CD14-positive monocyte (primary cell): ENCODE measurements at regions not wholly inside any gene's neighbourhood (a gene's known extent, or its start where the extent isn't known, plus 50 kb on each side); places are given as distances from the start of the nearest gene placed in this dataset.

Experiments
- DNase-seq, 3 donors: peaks; one replicate each; pipeline ENCODE4 v3.0.0-alpha.2; 2011 to 2022
- H2AFZ ChIP-seq: 2 replicates; pipeline ENCODE4 v1.6.0; 2012; ENCODE audit warnings: mild to moderate bottlenecking, low read depth, low read length, inconsistent platforms; ENCODE audit not compliant: insufficient read depth, poor library complexity, severe bottlenecking
- H3K27ac ChIP-seq, 2 donors: 1 replicate in 1 of 2; 2 replicates in 1 of 2; pipeline ENCODE4 v1.5.1; 2012 to 2013; ENCODE audit warnings: low read length in 2 of 2, control low read depth in 1 of 2, inconsistent platforms in 1 of 2, low read depth in 1 of 2, mild to moderate bottlenecking in 1 of 2
- H3K27me3 ChIP-seq, 2 donors: one replicate each; pipeline versions ENCODE4 v1.6.0 to v1.6.1; 2011 to 2013; ENCODE audit warnings: low read length in 2 of 2; ENCODE audit not compliant: control insufficient read depth in 2 of 2, insufficient read depth in 2 of 2
- H3K36me3 ChIP-seq, 2 donors: replicated peaks in 1 of 2; 1 replicate in 1 of 2; 2 replicates in 1 of 2; pipeline versions ENCODE4 v1.5.1 to v1.6.1; 2012 to 2013; ENCODE audit warnings: low read length in 2 of 2, control low read depth in 1 of 2, inconsistent platforms in 1 of 2, mild to moderate bottlenecking in 1 of 2; ENCODE audit not compliant: insufficient read depth in 2 of 2, control insufficient read depth in 1 of 2
- H3K4me1 ChIP-seq, 2 donors: 1 replicate in 1 of 2; 2 replicates in 1 of 2; pipeline versions ENCODE4 v1.5.1 to v1.6.1; 2012 to 2013; ENCODE audit warnings: low read length in 2 of 2, control low read depth in 1 of 2, inconsistent platforms in 1 of 2, mild to moderate bottlenecking in 1 of 2, moderate library complexity in 1 of 2; ENCODE audit not compliant: insufficient read depth in 2 of 2, control insufficient read depth in 1 of 2
- H3K4me2 ChIP-seq: replicated peaks from 2 replicates; pipeline ENCODE3; 2012; ENCODE audit warnings: low read length, moderate library complexity, mild to moderate bottlenecking; ENCODE audit not compliant: poor library complexity, severe bottlenecking; ENCODE audit errors: extremely low read depth
- H3K4me3 ChIP-seq, 3 experiments: fragments of 200-600 bp in 1 of 3; sonication (generic) in 1 of 3; replicated peaks in 1 of 3; 1 replicate in 2 of 3; 2 replicates in 1 of 3; pipeline ENCODE4 v1.5.1; 2011 to 2013; ENCODE audit warnings: low read length in 3 of 3, mild to moderate bottlenecking in 3 of 3, control low read depth in 2 of 3, low read depth in 2 of 3, inconsistent platforms in 1 of 3, moderate library complexity in 1 of 3
- H3K79me2 ChIP-seq: 2 replicates; pipeline ENCODE4 v1.6.0; 2012; ENCODE audit warnings: mild to moderate bottlenecking, control low read depth, inconsistent platforms, low read length, moderate library complexity; ENCODE audit not compliant: insufficient read depth
- H3K9ac ChIP-seq: 2 replicates; pipeline ENCODE4 v1.6.0; 2017; ENCODE audit warnings: low read length, mild to moderate bottlenecking; ENCODE audit not compliant: insufficient read depth, poor library complexity, severe bottlenecking
- H3K9me3 ChIP-seq, 2 donors: replicated peaks in 1 of 2; 1 replicate in 1 of 2; 2 replicates in 1 of 2; pipeline versions ENCODE4 v1.5.1 to v1.6.1; 2012 to 2013; ENCODE audit warnings: low read length in 2 of 2, control low read depth in 1 of 2; ENCODE audit not compliant: control insufficient read depth in 1 of 2, insufficient read depth in 1 of 2
- H4K20me1 ChIP-seq: 2 replicates; pipeline ENCODE4 v1.6.0; 2012; ENCODE audit warnings: mild to moderate bottlenecking, low read length, control low read depth, moderate library complexity; ENCODE audit not compliant: insufficient read depth
- H3K27ac Mint-ChIP-seq, 7 donors: one replicate each; pipeline ENCODE4 v1.8.0; 2020; ENCODE audit warnings: mild to moderate bottlenecking in 7 of 7, mixed read lengths in 7 of 7, moderate library complexity in 6 of 7, inconsistent platforms in 2 of 7
- H3K27me3 Mint-ChIP-seq, 3 donors: one replicate each; pipeline ENCODE4 v1.8.0; 2021 to 2022; ENCODE audit warnings: low read depth in 3 of 3, mild to moderate bottlenecking in 3 of 3, mixed read lengths in 3 of 3, moderate library complexity in 3 of 3, inconsistent platforms in 1 of 3
- H3K36me3 Mint-ChIP-seq, 2 donors: one replicate each; pipeline ENCODE4 v1.8.0; 2020; ENCODE audit warnings: mixed read lengths in 2 of 2, inconsistent platforms in 1 of 2, mild to moderate bottlenecking in 1 of 2
- H3K4me1 Mint-ChIP-seq: one replicate; pipeline ENCODE4 v1.8.0; 2020; ENCODE audit warnings: mild to moderate bottlenecking, mixed read lengths
- H3K4me3 Mint-ChIP-seq, 2 donors: one replicate each; pipeline ENCODE4 v1.8.0; 2020; ENCODE audit warnings: mild to moderate bottlenecking in 2 of 2, mixed read lengths in 2 of 2, moderate library complexity in 1 of 2
- H3K9me3 Mint-ChIP-seq, 7 donors: one replicate each; pipeline ENCODE4 v1.8.0; 2020 to 2022; ENCODE audit warnings: mixed read lengths in 7 of 7, mild to moderate bottlenecking in 6 of 7, moderate library complexity in 6 of 7, inconsistent platforms in 2 of 7
- CTCF ChIP-seq: fragments of 200-600 bp; IDR thresholded peaks from one replicate; pipeline ENCODE4 v1.8.0; 2022; ENCODE audit warnings: antibody characterized with exemption, mild to moderate bottlenecking
- WGBS: methylation state at CpG from one replicate; pipeline ENCODE4 v1.1.5; 2013; ENCODE audit warnings: missing lambda C conversion rate; ENCODE audit not compliant: insufficient coverage; 5-methylcytosine and 5-hydroxymethylcytosine counted together
- intact Hi-C, 2 donors: fragments of 100-400 bp; cut with micrococcal nuclease; formaldehyde crosslinking; loops; one replicate each; pipeline versions ENCODE4 v1.15.0 to v1.15.1; 2023

GRCh38 chr3:22526266-22526837, 676.8 kb upstream of the UBE2E2 start:
- Mint-ChIP-seq H3K27ac (no peak overlapping the region), H3K9me3 (peaks cover 0 to 10% (median 5%) of the 10 kb centered on the region in 7 donors), H3K27me3 (no peaks in the 10 kb centered on the region), H3K4me1 (no peaks in the 10 kb centered on the region), H3K36me3 (no peaks in the 10 kb centered on the region), H3K4me3 (no peak overlapping the region)
- H3K9ac ChIP-seq: no peak overlapping the region
- H3K4me3 ChIP-seq: no peak overlapping the region
- H3K9me3 ChIP-seq: no peaks in the 10 kb centered on the region
- H3K27me3 ChIP-seq: no peaks in the 10 kb centered on the region
- WGBS: no CpG with 5 or more reads among the region's 1 CpG
- no peak overlapping the region for H2AFZ ChIP-seq
- intact Hi-C loops: no loop called here
- no peaks in the 10 kb centered on the region for H3K79me2 ChIP-seq
- H3K4me2 ChIP-seq: no peak overlapping the region
- no peaks in the 10 kb centered on the region for H4K20me1 ChIP-seq
- H3K4me1 ChIP-seq: no peaks in the 10 kb centered on the region
- H3K27ac ChIP-seq: no peak overlapping the region
- TF ChIP-seq CTCF: no peak
- no peaks in the 10 kb centered on the region for H3K36me3 ChIP-seq
- no peak for DNase-seq

- Mint-ChIP-seq H3K27ac (no peak overlapping the region), H3K36me3 (no peaks in the 10 kb centered on the region), H3K27me3 (peaks cover 0 to 1% (median 0%) of the 10 kb centered on the region in 3 donors), H3K4me1 (no peaks in the 10 kb centered on the region), H3K9me3 (peaks cover 0 to 6% (median 0%) of the 10 kb centered on the region in 7 donors), H3K4me3 (no peak overlapping the region)
- Histone ChIP-seq H4K20me1 (no peaks in the 10 kb centered on the region), H3K4me2 (no peak overlapping the region), H3K36me3 (no peaks in the 10 kb centered on the region), H3K27me3 (no peaks in the 10 kb centered on the region), H3K9me3 (no peaks in the 10 kb centered on the region), H3K4me3 (no peak overlapping the region), H3K4me1 (no peaks in the 10 kb centered on the region), H3K79me2 (no peaks in the 10 kb centered on the region), H2AFZ (no peak overlapping the region), H3K9ac (no peak overlapping the region), H3K27ac (no peak overlapping the region)
- no CpG with 5 or more reads among the region's 1 CpG for WGBS
- no peak for TF ChIP-seq CTCF
- DNase-seq: no peak
- intact Hi-C loops: no loop called here
These were observed 666.6 kb upstream of the UBE2E2 start for GRCh38 chr3:22536541-22536940.
